ENCODE measurements at regions not wholly inside any gene's neighbourhood (a gene's known extent, or its start where the extent isn't known, plus 50 kb on each side); places are given as distances from the start of the nearest gene placed in this dataset.

DNA sequence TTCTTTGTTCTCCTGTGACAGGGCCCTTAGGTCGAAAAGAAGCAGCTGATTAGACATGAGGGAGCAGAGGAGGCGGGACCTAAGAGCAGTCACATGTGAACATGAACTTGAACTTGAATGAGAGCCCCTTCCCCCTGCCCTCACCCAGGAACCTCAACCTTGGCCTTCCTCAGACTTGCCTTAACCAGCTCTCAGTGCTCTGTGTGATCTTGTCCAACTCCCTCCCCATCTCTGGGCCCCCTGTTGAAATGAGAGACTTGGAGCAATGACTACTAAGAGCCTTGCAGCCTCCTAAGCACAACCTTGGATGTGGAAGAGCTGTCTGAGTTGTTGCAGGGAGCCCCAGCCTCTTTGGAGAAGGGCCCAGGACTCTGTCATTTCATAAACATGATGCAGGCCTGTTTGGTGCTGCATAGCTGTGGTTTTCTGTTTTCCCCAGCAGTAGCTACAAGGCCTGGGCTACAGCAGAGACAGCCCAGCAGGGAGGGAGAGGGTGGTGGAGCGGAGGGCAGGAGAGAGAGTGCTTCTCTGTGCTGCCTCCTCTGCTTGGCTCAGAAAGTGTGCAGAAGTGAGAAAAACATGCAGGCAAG, 123.9 kb upstream of the ZMIZ1 start:
- no peak overlapping the region for H3K4me3 ChIP-seq
- H3K9me3 ChIP-seq (ENCODE audit: low read depth, low read length): no peaks in the 10 kb centered on the region
- no peak overlapping the region for H3K9ac ChIP-seq (ENCODE audit: insufficient read length)
- no peaks in the 10 kb centered on the region for H3K36me3 ChIP-seq (ENCODE audit: insufficient read depth, low read length)
- TF ChIP-seq FOXP2 (optimal IDR thresholded peaks at IDR 0.05; ENCODE audit: control extremely low read depth, extremely low read length, insufficient read depth) (peak; percentile 87), POLR2AphosphoS5 (IDR thresholded peaks at IDR 0.05; ENCODE audit: borderline replicate concordance, low read depth, low read length) (no peak)
- DNase-seq (ENCODE audit: low read depth, low spot score): no peak
- peak overlapping the region; percentile 73; the same call in 1 of the 2 replicates for H3K27ac ChIP-seq

DNA sequence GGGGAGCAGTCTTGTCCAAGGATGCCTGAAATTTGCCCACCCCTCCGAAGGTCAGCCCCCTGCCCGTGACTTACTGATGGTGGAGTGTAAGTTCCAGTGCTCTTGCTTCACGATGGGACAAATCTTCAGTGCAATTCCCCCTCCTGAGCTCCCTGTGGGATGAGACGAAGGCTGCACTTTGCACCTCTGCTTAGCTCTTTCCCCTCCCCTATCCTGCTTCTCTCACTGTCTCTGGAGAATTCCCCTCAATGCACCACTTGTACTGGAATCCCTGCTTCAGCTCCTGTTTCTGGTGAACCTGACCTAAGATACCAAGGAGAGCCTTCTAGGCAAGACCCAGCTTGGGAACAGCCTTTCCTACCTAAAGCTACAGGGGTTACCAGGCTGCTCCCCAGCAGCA, 122.9 kb upstream of the ZMIZ1 start:
- no peaks in the 10 kb centered on the region for H3K9me3 ChIP-seq (ENCODE audit: low read depth, low read length)
- no peaks in the 10 kb centered on the region for H3K36me3 ChIP-seq (ENCODE audit: insufficient read depth, low read length)
- DNase-seq (ENCODE audit: low read depth, low spot score): no peak
- H3K9ac ChIP-seq (ENCODE audit: insufficient read length): no peak overlapping the region
- no peak overlapping the region for H3K4me3 ChIP-seq
- TF ChIP-seq EZH2 (IDR thresholded peaks at IDR 0.05) (no peak), POLR2AphosphoS5 (IDR thresholded peaks at IDR 0.05; ENCODE audit: borderline replicate concordance, low read depth, low read length) (no peak), FOXP2 (optimal IDR thresholded peaks at IDR 0.05; ENCODE audit: control extremely low read depth, extremely low read length, insufficient read depth) (no peak)
- H3K27ac ChIP-seq: no peak overlapping the region

GRCh38 chr10:78947226-78947625, 121.5 kb upstream of the ZMIZ1 start:
- no peaks in the 10 kb centered on the region for H3K9me3 ChIP-seq (ENCODE audit: low read depth, low read length)
- no peak overlapping the region for H3K4me3 ChIP-seq
- no peaks in the 10 kb centered on the region for H3K36me3 ChIP-seq (ENCODE audit: insufficient read depth, low read length)
- DNase-seq (ENCODE audit: low read depth, low spot score): no peak
- no peak overlapping the region for H3K9ac ChIP-seq (ENCODE audit: insufficient read length)
- no peak overlapping the region for H3K27ac ChIP-seq
- TF ChIP-seq POLR2AphosphoS5 (IDR thresholded peaks at IDR 0.05; ENCODE audit: borderline replicate concordance, low read depth, low read length): no peak
- TF ChIP-seq FOXP2 (optimal IDR thresholded peaks at IDR 0.05; ENCODE audit: control extremely low read depth, extremely low read length, insufficient read depth): no peak
- TF ChIP-seq EZH2 (IDR thresholded peaks at IDR 0.05): no peak

DNA sequence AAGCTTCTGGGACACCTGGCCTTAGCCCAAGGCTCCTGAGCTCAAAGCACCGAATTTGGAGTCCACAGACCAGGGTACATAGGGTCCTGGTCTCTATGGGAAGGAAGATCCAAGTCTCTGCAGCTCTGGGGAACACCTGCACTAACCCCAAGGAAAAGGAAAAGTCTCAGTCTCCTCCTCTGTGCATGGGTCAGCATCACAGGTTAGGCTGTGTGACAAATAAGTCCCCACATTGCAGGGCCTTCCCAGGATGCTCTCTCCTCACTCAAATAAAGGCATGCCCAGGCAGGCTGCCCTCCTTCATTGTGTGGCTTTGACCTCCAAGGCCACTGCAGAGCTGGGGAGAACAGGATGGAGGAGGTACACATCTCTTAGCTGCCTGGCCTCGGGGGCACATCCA, 121.0 kb upstream of the ZMIZ1 start:
- Histone ChIP-seq H3K9me3 (ENCODE audit: low read depth, low read length) (no peaks in the 10 kb centered on the region), H3K36me3 (ENCODE audit: insufficient read depth, low read length) (no peaks in the 10 kb centered on the region), H3K27ac (no peak overlapping the region), H3K4me3 (no peak overlapping the region), H3K9ac (ENCODE audit: insufficient read length) (no peak overlapping the region)
- no peak for TF ChIP-seq POLR2AphosphoS5 (IDR thresholded peaks at IDR 0.05; ENCODE audit: borderline replicate concordance, low read depth, low read length)
- no peak for TF ChIP-seq FOXP2 (optimal IDR thresholded peaks at IDR 0.05; ENCODE audit: control extremely low read depth, extremely low read length, insufficient read depth)
- TF ChIP-seq EZH2 (IDR thresholded peaks at IDR 0.05): no peak
- DNase-seq (ENCODE audit: low read depth, low spot score): no peak

- H3K27ac ChIP-seq: no peak overlapping the region
- H3K9me3 ChIP-seq (ENCODE audit: low read depth, low read length): no peaks in the 10 kb centered on the region
- TF ChIP-seq POLR2AphosphoS5 (IDR thresholded peaks at IDR 0.05; ENCODE audit: borderline replicate concordance, low read depth, low read length): no peak
- no peak for TF ChIP-seq EZH2 (IDR thresholded peaks at IDR 0.05)
- no peak for TF ChIP-seq FOXP2 (optimal IDR thresholded peaks at IDR 0.05; ENCODE audit: control extremely low read depth, extremely low read length, insufficient read depth)
- no peaks in the 10 kb centered on the region for H3K36me3 ChIP-seq (ENCODE audit: insufficient read depth, low read length)
- no peak overlapping the region for H3K4me3 ChIP-seq
- no peak for DNase-seq (ENCODE audit: low read depth, low spot score)
- H3K9ac ChIP-seq (ENCODE audit: insufficient read length): no peak overlapping the region
Measured at GRCh38 chr10:78948621-78949030, 120.1 kb upstream of the ZMIZ1 start.

DNA sequence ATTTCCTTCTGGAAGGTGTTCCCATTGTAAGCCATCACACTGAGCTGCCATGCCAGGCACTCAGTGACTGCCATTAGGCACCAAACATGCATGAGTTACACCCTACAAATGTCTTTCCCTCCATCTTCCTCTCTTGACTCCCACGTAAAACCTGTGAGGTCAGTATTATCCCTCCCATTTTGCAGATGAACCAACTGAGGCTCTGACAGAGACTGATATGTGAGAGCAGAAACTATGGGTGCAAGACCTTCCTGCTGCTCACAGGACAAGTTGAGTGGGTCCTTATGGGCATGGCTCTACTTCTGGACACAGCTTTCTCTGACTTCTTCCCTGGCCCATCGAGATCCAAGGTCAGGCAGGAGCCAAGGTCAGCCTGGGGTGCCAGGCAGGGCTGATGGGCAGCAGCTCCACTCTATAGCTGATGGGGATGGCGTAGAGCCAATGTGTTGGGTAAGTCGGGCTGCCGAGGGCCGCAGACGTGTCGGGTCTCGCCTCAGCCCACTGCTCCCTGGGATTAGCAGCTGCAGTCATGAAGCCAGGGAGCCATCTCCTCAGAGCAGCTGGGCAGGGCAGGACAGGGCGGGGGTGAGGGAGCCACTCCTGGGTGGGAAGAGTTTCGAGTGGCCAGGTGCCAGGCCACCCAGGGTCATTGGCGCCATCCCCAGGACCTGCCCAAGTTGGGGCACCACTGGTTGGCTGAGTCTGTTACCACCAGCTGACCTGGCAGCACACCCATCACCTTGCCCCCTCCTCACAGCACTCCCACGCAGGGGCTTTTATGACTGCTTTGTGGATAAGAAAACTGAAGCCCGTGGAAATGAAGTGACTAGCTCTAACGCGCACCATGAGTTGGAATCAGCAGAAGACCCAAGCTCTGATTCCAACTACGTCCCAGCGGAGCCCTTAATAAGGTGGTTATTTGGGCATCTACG, 117.8 kb upstream of the ZMIZ1 start:
- Histone ChIP-seq H3K27ac (no peak overlapping the region), H3K4me3 (no peak overlapping the region), H3K9ac (ENCODE audit: insufficient read length) (no peak overlapping the region), H3K9me3 (ENCODE audit: low read depth, low read length) (no peaks in the 10 kb centered on the region), H3K36me3 (ENCODE audit: insufficient read depth, low read length) (no peaks in the 10 kb centered on the region)
- TF ChIP-seq EZH2 (IDR thresholded peaks at IDR 0.05): no peak
- TF ChIP-seq POLR2AphosphoS5 (IDR thresholded peaks at IDR 0.05; ENCODE audit: borderline replicate concordance, low read depth, low read length): no peak
- no peak for TF ChIP-seq FOXP2 (optimal IDR thresholded peaks at IDR 0.05; ENCODE audit: control extremely low read depth, extremely low read length, insufficient read depth)
- no peak for DNase-seq (ENCODE audit: low read depth, low spot score)

DNA sequence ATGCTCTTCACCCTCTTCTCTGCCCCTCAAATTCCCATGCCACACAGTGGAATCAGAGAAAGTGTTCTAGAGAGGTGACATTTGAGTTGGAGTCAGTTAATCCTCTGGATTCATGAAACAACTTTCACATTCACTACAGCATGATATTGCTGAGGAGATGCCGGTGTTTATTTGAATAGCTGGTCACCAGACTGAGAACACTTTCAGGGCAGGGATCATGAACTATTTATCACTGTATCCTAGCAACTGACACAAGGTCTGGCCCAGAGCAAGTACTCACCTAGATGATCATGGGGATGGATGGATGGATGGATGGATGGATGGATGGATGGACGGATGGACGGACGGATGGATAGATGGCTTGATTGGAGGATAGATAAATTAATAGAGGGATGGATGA, 116.7 kb upstream of the ZMIZ1 start:
- Histone ChIP-seq H3K4me3 (no peak overlapping the region), H3K27ac (no peak overlapping the region), H3K9ac (ENCODE audit: insufficient read length) (no peak overlapping the region), H3K36me3 (ENCODE audit: insufficient read depth, low read length) (no peaks in the 10 kb centered on the region), H3K9me3 (ENCODE audit: low read depth, low read length) (no peaks in the 10 kb centered on the region)
- TF ChIP-seq EZH2 (IDR thresholded peaks at IDR 0.05) (no peak), POLR2AphosphoS5 (IDR thresholded peaks at IDR 0.05; ENCODE audit: borderline replicate concordance, low read depth, low read length) (no peak), FOXP2 (optimal IDR thresholded peaks at IDR 0.05; ENCODE audit: control extremely low read depth, extremely low read length, insufficient read depth) (no peak)
- no peak for DNase-seq (ENCODE audit: low read depth, low spot score)

- Histone ChIP-seq H3K9ac (ENCODE audit: insufficient read length) (no peak overlapping the region), H3K36me3 (ENCODE audit: insufficient read depth, low read length) (no peaks in the 10 kb centered on the region), H3K9me3 (ENCODE audit: low read depth, low read length) (no peaks in the 10 kb centered on the region), H3K4me3 (no peak overlapping the region), H3K27ac (no peak overlapping the region)
- no peak for DNase-seq (ENCODE audit: low read depth, low spot score)
- TF ChIP-seq EZH2 (IDR thresholded peaks at IDR 0.05) (no peak), FOXP2 (optimal IDR thresholded peaks at IDR 0.05; ENCODE audit: control extremely low read depth, extremely low read length, insufficient read depth) (no peak), POLR2AphosphoS5 (IDR thresholded peaks at IDR 0.05; ENCODE audit: borderline replicate concordance, low read depth, low read length) (no peak)
Measured at GRCh38 chr10:78952686-78953085, 116.1 kb upstream of the ZMIZ1 start.

Measured in SK-N-MC (cell line).